ENCODE measurements at regions not wholly inside any gene's neighbourhood (a gene's known extent, or its start where the extent isn't known, plus 50 kb on each side); places are given as distances from the start of the nearest gene placed in this dataset.

GRCh38 chr2:12203528-12203927, 457.1 kb downstream of the LPIN1 start:
- no peak for DNase-seq (ENCODE audit: low read depth)

GRCh38 chr2:12205086-12205485, 458.7 kb downstream of the LPIN1 start:
- DNase-seq (ENCODE audit: low read depth), result no peak

- DNase-seq (ENCODE audit: low read depth), result no peak
Observed at GRCh38 chr2:12207491-12207890, 461.1 kb downstream of the LPIN1 start.

- no peak for DNase-seq (ENCODE audit: low read depth)
Observed at GRCh38 chr2:12210016-12210933, 463.8 kb downstream of the LPIN1 start.

GRCh38 chr2:12211326-12212175, 465.1 kb downstream of the LPIN1 start:
- DNase-seq (ENCODE audit: low read depth), result no peak

GRCh38 chr2:12212841-12213597, 466.6 kb downstream of the LPIN1 start:
- DNase-seq (ENCODE audit: low read depth), result no peak

GRCh38 chr2:12217175-12217574, 470.7 kb downstream of the LPIN1 start:
- DNase-seq (ENCODE audit: low read depth), result no peak

GRCh38 chr2:12219761-12220160, 473.3 kb downstream of the LPIN1 start:
- DNase-seq (ENCODE audit: low read depth), result no peak

GRCh38 chr2:12221584-12221983, 475.2 kb downstream of the LPIN1 start:
- DNase-seq (ENCODE audit: low read depth), result no peak

- no peak for DNase-seq (ENCODE audit: low read depth)
Observed at GRCh38 chr2:12222554-12222953, 476.1 kb downstream of the LPIN1 start.

- DNase-seq (ENCODE audit: low read depth), result no peak
Observed at GRCh38 chr2:12223732-12224131, 477.3 kb downstream of the LPIN1 start.

- DNase-seq (ENCODE audit: low read depth), result no peak
Observed at GRCh38 chr2:12226653-12227052, 480.2 kb downstream of the LPIN1 start.

- DNase-seq (ENCODE audit: low read depth), result peak; percentile 89
Observed at GRCh38 chr2:12227941-12228608, 481.6 kb downstream of the LPIN1 start.

GRCh38 chr2:12231288-12231687, 484.9 kb downstream of the LPIN1 start:
- DNase-seq (ENCODE audit: low read depth), result no peak

- no peak for DNase-seq (ENCODE audit: low read depth)
Observed at GRCh38 chr2:12232876-12233275, 483.9 kb upstream of the TRIB2 start.

GRCh38 chr2:12236136-12236844, 480.4 kb upstream of the TRIB2 start:
- no peak for DNase-seq (ENCODE audit: low read depth)

GRCh38 chr2:12240206-12240605, 476.5 kb upstream of the TRIB2 start:
- no peak for DNase-seq (ENCODE audit: low read depth)

GRCh38 chr2:12243381-12243780, 473.4 kb upstream of the TRIB2 start:
- DNase-seq (ENCODE audit: low read depth), result no peak

GRCh38 chr2:12244070-12244469, 472.7 kb upstream of the TRIB2 start:
- no peak for DNase-seq (ENCODE audit: low read depth)

- DNase-seq (ENCODE audit: low read depth), result peak; percentile 90
Observed at GRCh38 chr2:12251121-12251520, 465.6 kb upstream of the TRIB2 start.

GRCh38 chr2:12251749-12252148, 465.0 kb upstream of the TRIB2 start:
- DNase-seq (ENCODE audit: low read depth), result no peak

Measured in LHCN-M2 (cell line).